MCF 10A (cell line): ENCODE measurements at regions not wholly inside any gene's neighbourhood (a gene's known extent, or its start where the extent isn't known, plus 50 kb on each side); places are given as distances from the start of the nearest gene placed in this dataset.

Experiments
- BruUV-seq: library from RNA; stranded (reverse); fragments of 400-500 nt; replicated peaks from 2 replicates; lab custom pipeline; 2021; lab: Mats Ljungman, UMichigan
- CTCF ChIA-PET: fragments of 300-600 bp; sonication (Branson Sonifier 250); formaldehyde crosslinking; extraction: SDS; loops from one replicate; lab custom pipeline; 2021; ENCODE audit warnings: antibody characterized with exemption, inconsistent platforms; lab: Yijun Ruan, JAX
- POLR2A ChIA-PET: fragments of 300-600, 350-650 bp; sonication (Branson Sonifier 250); formaldehyde crosslinking; extraction: SDS; loops from one replicate; lab custom pipeline; 2020; ENCODE audit warnings: antibody characterized with exemption, inconsistent platforms; lab: Yijun Ruan, JAX
- DNase-seq: peaks from one replicate; pipeline ENCODE4 v3.0.0-alpha.2; 2018; ENCODE audit not compliant: unreplicated experiment
- H3K27ac Mint-ChIP-seq: one replicate; pipeline ENCODE4 v1.8.0; 2022; ENCODE audit warnings: mild to moderate bottlenecking, low read depth, mixed read lengths; ENCODE audit not compliant: unreplicated experiment
- H3K27me3 Mint-ChIP-seq: one replicate; pipeline ENCODE4 v1.8.0; 2022; ENCODE audit warnings: mixed read lengths; ENCODE audit not compliant: insufficient read depth, unreplicated experiment
- H3K36me3 Mint-ChIP-seq: one replicate; pipeline ENCODE4 v1.8.0; 2022; ENCODE audit warnings: mild to moderate bottlenecking, moderate library complexity, mixed read lengths; ENCODE audit not compliant: insufficient read depth, unreplicated experiment
- H3K4me1 Mint-ChIP-seq: one replicate; pipeline ENCODE4 v1.8.0; 2022; ENCODE audit warnings: mixed read lengths; ENCODE audit not compliant: insufficient read depth, unreplicated experiment
- H3K4me3 Mint-ChIP-seq: one replicate; pipeline ENCODE4 v1.8.0; 2022; ENCODE audit warnings: mild to moderate bottlenecking, moderate library complexity, mixed read lengths; ENCODE audit not compliant: unreplicated experiment
- H3K9me3 Mint-ChIP-seq: one replicate; pipeline ENCODE4 v1.8.0; 2022; ENCODE audit warnings: mixed read lengths; ENCODE audit not compliant: unreplicated experiment
- intact Hi-C: fragments of 100-400 bp; cut with micrococcal nuclease; formaldehyde crosslinking; loops from 2 replicates; pipeline ENCODE4 v1.14.1; 2022
- TF ChIP-seq, protein P1 (sequence below): fragments of 200-600 bp; IDR thresholded peaks from one replicate; pipeline ENCODE4 v1.8.0; 2022; ENCODE audit warnings: antibody characterized with exemption, mild to moderate bottlenecking; ENCODE audit not compliant: unreplicated experiment

DNA sequence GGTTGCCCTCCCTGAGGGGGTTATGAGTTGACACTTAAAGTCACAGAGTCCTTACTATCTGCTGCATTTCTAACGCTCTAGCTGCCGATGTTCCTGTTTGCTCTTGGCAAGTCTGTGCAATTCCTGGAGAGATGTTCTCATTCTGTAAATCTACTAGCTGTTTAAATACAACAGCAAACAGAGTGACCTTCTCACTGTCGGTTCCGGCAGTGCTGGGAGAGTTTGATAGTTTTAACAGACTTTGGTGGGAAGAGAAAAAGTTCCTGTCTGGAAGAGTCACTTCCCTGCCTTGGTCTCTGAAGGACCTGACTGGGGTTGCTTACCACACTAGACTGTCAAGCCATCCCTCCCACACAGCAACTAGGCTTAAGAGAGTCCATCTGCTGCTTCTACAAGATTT is 63.3 kb upstream of the ELMO1 start:
- no peak overlapping the region for H3K4me3 Mint-ChIP-seq
- intact Hi-C loops, result loop anchor here (5.0 to 10.0 kb wide), 3 partner anchors 223 to 340 kb away; no protein-coding TSS in a partner anchor
- CTCF ChIA-PET, result interaction anchor here (0.5 to 1.5 kb wide), 10 partner anchors 17 to 1080 kb away, joined by 3 to 6 read pairs (median 3); no protein-coding TSS in a partner anchor
- H3K27ac Mint-ChIP-seq, result no peak overlapping the region
- no peaks in the 10 kb centered on the region for H3K36me3 Mint-ChIP-seq
- BruUV-seq, result no TSS peak
- POLR2A ChIA-PET, result interaction anchor here (0.6 kb wide), 1 partner anchor 325 kb away, joined by 3 read pairs; no protein-coding TSS in a partner anchor
- TF ChIP-seq, protein P1, sequence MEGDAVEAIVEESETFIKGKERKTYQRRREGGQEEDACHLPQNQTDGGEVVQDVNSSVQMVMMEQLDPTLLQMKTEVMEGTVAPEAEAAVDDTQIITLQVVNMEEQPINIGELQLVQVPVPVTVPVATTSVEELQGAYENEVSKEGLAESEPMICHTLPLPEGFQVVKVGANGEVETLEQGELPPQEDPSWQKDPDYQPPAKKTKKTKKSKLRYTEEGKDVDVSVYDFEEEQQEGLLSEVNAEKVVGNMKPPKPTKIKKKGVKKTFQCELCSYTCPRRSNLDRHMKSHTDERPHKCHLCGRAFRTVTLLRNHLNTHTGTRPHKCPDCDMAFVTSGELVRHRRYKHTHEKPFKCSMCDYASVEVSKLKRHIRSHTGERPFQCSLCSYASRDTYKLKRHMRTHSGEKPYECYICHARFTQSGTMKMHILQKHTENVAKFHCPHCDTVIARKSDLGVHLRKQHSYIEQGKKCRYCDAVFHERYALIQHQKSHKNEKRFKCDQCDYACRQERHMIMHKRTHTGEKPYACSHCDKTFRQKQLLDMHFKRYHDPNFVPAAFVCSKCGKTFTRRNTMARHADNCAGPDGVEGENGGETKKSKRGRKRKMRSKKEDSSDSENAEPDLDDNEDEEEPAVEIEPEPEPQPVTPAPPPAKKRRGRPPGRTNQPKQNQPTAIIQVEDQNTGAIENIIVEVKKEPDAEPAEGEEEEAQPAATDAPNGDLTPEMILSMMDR, result no peak
- no peaks in the 10 kb centered on the region for H3K27me3 Mint-ChIP-seq
- DNase-seq, result no peak
- H3K4me1 Mint-ChIP-seq, result peaks cover 6% of the 10 kb centered on the region
- no peaks in the 10 kb centered on the region for H3K9me3 Mint-ChIP-seq

DNA sequence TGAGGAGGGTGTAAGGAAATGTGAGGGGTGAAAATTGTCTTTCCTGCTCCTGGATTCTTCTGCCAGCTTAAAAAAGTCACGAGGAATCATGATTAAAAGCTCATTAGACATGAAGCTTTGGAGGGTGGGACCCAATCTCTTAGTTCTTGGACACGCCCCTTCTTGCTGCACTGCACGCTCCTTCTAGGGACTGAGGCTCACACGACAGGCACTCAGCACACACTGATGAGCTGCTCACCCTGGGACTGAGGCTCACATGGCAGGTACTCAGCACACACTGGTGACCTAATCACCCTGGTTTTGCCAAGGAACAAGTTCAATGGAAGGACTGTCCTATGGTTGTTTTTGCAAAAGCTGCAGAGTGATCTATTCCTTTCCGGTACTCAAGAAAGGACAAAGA is 65.8 kb upstream of the ELMO1 start:
- H3K4me3 Mint-ChIP-seq, result no peak overlapping the region
- DNase-seq, result no peak
- TF ChIP-seq, protein P1, result no peak
- H3K9me3 Mint-ChIP-seq, result no peaks in the 10 kb centered on the region
- no peaks in the 10 kb centered on the region for H3K36me3 Mint-ChIP-seq
- H3K27ac Mint-ChIP-seq, result no peak overlapping the region
- intact Hi-C loops, result loop anchor here (5.0 to 10.0 kb wide), 3 partner anchors 220 to 338 kb away; no protein-coding TSS in a partner anchor
- no peaks in the 10 kb centered on the region for H3K27me3 Mint-ChIP-seq
- no TSS peak for BruUV-seq
- H3K4me1 Mint-ChIP-seq, result peaks cover 6% of the 10 kb centered on the region
- ChIA-PET CTCF (interaction anchor here (0.7 to 1.2 kb wide), 2 partner anchors 9 to 22 kb away, joined by 3 read pairs; no protein-coding TSS in a partner anchor), POLR2A (no interaction called here)

DNA sequence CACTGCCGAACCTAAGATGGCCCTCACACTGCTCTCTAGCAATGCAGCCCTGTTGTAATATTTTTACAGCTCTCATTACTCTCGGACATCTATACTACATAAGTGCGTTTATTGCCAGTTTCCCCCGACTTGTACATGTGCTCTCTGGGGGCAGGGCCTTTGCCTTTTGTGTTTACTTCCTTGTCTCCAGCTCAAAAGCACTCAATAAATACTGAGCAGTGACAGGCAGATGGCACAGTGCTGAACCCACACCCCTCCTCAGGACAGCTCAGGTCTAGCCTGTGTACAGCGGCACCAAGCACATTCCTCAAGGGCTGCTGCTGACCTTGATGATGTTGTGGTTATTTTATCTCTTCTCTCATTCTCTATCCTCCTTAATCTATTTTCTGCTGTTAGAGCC is 68.0 kb upstream of the ELMO1 start:
- H3K27ac Mint-ChIP-seq, result no peak overlapping the region
- DNase-seq, result no peak
- H3K4me3 Mint-ChIP-seq, result no peak overlapping the region
- H3K27me3 Mint-ChIP-seq, result no peaks in the 10 kb centered on the region
- TF ChIP-seq, protein P1, result no peak
- H3K36me3 Mint-ChIP-seq, result no peaks in the 10 kb centered on the region
- POLR2A ChIA-PET, result no interaction called here
- H3K9me3 Mint-ChIP-seq, result no peaks in the 10 kb centered on the region
- BruUV-seq, result no TSS peak
- CTCF ChIA-PET, result interaction anchor here (0.9 to 1.1 kb wide), 2 partner anchors 20 to 282 kb away, joined by 4 to 6 read pairs; no protein-coding TSS in a partner anchor
- peaks cover 6% of the 10 kb centered on the region for H3K4me1 Mint-ChIP-seq
- intact Hi-C loops, result loop anchor here (10.0 kb wide), 1 partner anchor 218 kb away; no protein-coding TSS in a partner anchor

DNA sequence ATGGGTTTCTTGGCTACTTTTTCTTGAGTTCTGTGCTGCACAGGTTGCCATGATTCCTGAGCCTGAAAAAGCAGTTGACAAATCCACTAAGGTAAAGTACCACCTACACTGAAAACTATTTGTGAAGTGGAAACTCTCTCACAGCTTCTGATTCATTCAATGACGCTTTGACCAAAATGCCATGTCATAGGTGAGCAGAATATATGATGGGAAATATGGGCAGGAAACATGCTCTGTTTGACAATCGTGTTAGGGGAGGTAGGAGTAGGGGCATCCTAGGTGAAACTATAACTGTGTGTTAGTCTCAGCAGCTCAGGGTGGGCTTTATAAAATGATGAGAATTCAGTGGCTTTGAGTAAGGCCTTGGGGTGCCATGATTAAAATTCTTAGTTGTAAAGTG is 69.6 kb upstream of the ELMO1 start:
- CTCF ChIA-PET, result interaction anchor here (0.7 to 1.1 kb wide), 5 partner anchors 11 to 531 kb away, joined by 3 to 4 read pairs (median 3); no protein-coding TSS in a partner anchor
- intact Hi-C loops, result loop anchor here (10.0 kb wide), 1 partner anchor 217 kb away; no protein-coding TSS in a partner anchor
- Mint-ChIP-seq H3K4me1 (peaks cover 6% of the 10 kb centered on the region), H3K36me3 (no peaks in the 10 kb centered on the region), H3K27me3 (no peaks in the 10 kb centered on the region), H3K27ac (no peak overlapping the region), H3K4me3 (no peak overlapping the region), H3K9me3 (no peaks in the 10 kb centered on the region)
- DNase-seq, result no peak
- POLR2A ChIA-PET, result interaction anchor here (0.6 to 0.8 kb wide), 2 partner anchors 13 to 214 kb away, joined by 4 read pairs; no protein-coding TSS in a partner anchor
- BruUV-seq, result no TSS peak
- TF ChIP-seq, protein P1, result no peak
